ENCODE measurements at regions not wholly inside any gene's neighbourhood (a gene's known extent, or its start where the extent isn't known, plus 50 kb on each side); places are given as distances from the start of the nearest gene placed in this dataset.
A peak's percentile ranks its signal among the peaks of the same experiment; 100 is the strongest.

- Histone ChIP-seq H3K36me3 (ENCODE audit: control insufficient read depth, insufficient read depth, low read length) (no peaks in the 10 kb centered on the region), H3K27me3 (replicated peaks; ENCODE audit: control insufficient read depth, insufficient read depth, low read length) (no peaks in the 10 kb centered on the region), H3K4me3 (ENCODE audit: low read depth, low read length) (no peak overlapping the region), H3K4me1 (no peaks in the 10 kb centered on the region), H3K9me3 (no peaks in the 10 kb centered on the region)
- Mint-ChIP-seq H3K9me3 (ENCODE audit: unreplicated experiment) (no peaks in the 10 kb centered on the region), H3K27me3 (ENCODE audit: insufficient read depth, unreplicated experiment) (no peaks in the 10 kb centered on the region), H3K4me3 (ENCODE audit: unreplicated experiment) (no peak overlapping the region), H3K4me1 (ENCODE audit: low read depth, unreplicated experiment) (no peaks in the 10 kb centered on the region), H3K36me3 (ENCODE audit: insufficient read depth, unreplicated experiment) (no peaks in the 10 kb centered on the region), H3K27ac (ENCODE audit: unreplicated experiment) (no peak overlapping the region)
- CTCF ChIA-PET = no interaction called here
- no peak for DNase-seq
- BruUV-seq (replicated peaks) = no TSS peak
- POLR2A ChIA-PET = no interaction called here
- intact Hi-C loops (cut with micrococcal nuclease; ENCODE audit: unreplicated experiment) = loop anchor here (5.0 kb wide), 1 partner anchor 274 kb away; no protein-coding TSS in a partner anchor
- no peak for TF ChIP-seq CTCF (IDR thresholded peaks at IDR 0.05; ENCODE audit: insufficient read depth in 1 of 2, low read depth in 1 of 2, low read length in 1 of 2, severe bottlenecking in 1 of 2, unreplicated experiment in 1 of 2)
These were observed 521.8 kb downstream of the LRRIQ3 start for GRCh38 chr1:73676186-73676585.

- H3K4me3 ChIP-seq (ENCODE audit: low read depth, low read length) = no peak overlapping the region
- BruUV-seq (replicated peaks) = no TSS peak
- H3K27me3 ChIP-seq (replicated peaks; ENCODE audit: control insufficient read depth, insufficient read depth, low read length) = no peaks in the 10 kb centered on the region
- H3K36me3 ChIP-seq (ENCODE audit: control insufficient read depth, insufficient read depth, low read length) = no peaks in the 10 kb centered on the region
- no peak overlapping the region for H3K27ac Mint-ChIP-seq (ENCODE audit: unreplicated experiment)
- H3K9me3 Mint-ChIP-seq (ENCODE audit: unreplicated experiment) = no peaks in the 10 kb centered on the region
- H3K4me1 Mint-ChIP-seq (ENCODE audit: low read depth, unreplicated experiment) = no peaks in the 10 kb centered on the region
- H3K4me1 ChIP-seq = no peaks in the 10 kb centered on the region
- no peak for DNase-seq
- H3K9me3 ChIP-seq = no peaks in the 10 kb centered on the region
- intact Hi-C loops (cut with micrococcal nuclease; ENCODE audit: unreplicated experiment) = loop anchor here (5.0 kb wide), 1 partner anchor 273 kb away; no protein-coding TSS in a partner anchor
- ChIA-PET POLR2A (no interaction called here), CTCF (no interaction called here)
- peak in 1 of 2 experiments; percentile 20 for TF ChIP-seq CTCF (IDR thresholded peaks at IDR 0.05; ENCODE audit: insufficient read depth in 1 of 2, low read depth in 1 of 2, low read length in 1 of 2, severe bottlenecking in 1 of 2, unreplicated experiment in 1 of 2)
- H3K4me3 Mint-ChIP-seq (ENCODE audit: unreplicated experiment) = no peak overlapping the region
- no peaks in the 10 kb centered on the region for H3K36me3 Mint-ChIP-seq (ENCODE audit: insufficient read depth, unreplicated experiment)
- H3K27me3 Mint-ChIP-seq (ENCODE audit: insufficient read depth, unreplicated experiment) = no peaks in the 10 kb centered on the region
These were observed 522.9 kb downstream of the LRRIQ3 start for GRCh38 chr1:73674945-73675561.

- H3K27me3 ChIP-seq (replicated peaks; ENCODE audit: control insufficient read depth, insufficient read depth, low read length) = no peaks in the 10 kb centered on the region
- H3K4me3 ChIP-seq (ENCODE audit: low read depth, low read length) = no peak overlapping the region
- H3K4me1 Mint-ChIP-seq (ENCODE audit: low read depth, unreplicated experiment) = no peaks in the 10 kb centered on the region
- no peaks in the 10 kb centered on the region for H3K36me3 Mint-ChIP-seq (ENCODE audit: insufficient read depth, unreplicated experiment)
- no peak overlapping the region for H3K4me3 Mint-ChIP-seq (ENCODE audit: unreplicated experiment)
- H3K4me1 ChIP-seq = no peaks in the 10 kb centered on the region
- intact Hi-C loops (cut with micrococcal nuclease; ENCODE audit: unreplicated experiment) = no loop called here
- no peaks in the 10 kb centered on the region for H3K9me3 Mint-ChIP-seq (ENCODE audit: unreplicated experiment)
- BruUV-seq (replicated peaks) = no TSS peak
- H3K27ac Mint-ChIP-seq (ENCODE audit: unreplicated experiment) = no peak overlapping the region
- DNase-seq = no peak
- TF ChIP-seq CTCF (IDR thresholded peaks at IDR 0.05; ENCODE audit: insufficient read depth in 1 of 2, low read depth in 1 of 2, low read length in 1 of 2, severe bottlenecking in 1 of 2, unreplicated experiment in 1 of 2) = no peak
- H3K27me3 Mint-ChIP-seq (ENCODE audit: insufficient read depth, unreplicated experiment) = no peaks in the 10 kb centered on the region
- ChIA-PET CTCF (no interaction called here), POLR2A (no interaction called here)
- no peaks in the 10 kb centered on the region for H3K9me3 ChIP-seq
- no peaks in the 10 kb centered on the region for H3K36me3 ChIP-seq (ENCODE audit: control insufficient read depth, insufficient read depth, low read length)
These were observed 524.0 kb downstream of the LRRIQ3 start for GRCh38 chr1:73673971-73674370.
